GM18520 (cell line): ENCODE measurements at regions not wholly inside any gene's neighbourhood (a gene's known extent, or its start where the extent isn't known, plus 50 kb on each side); places are given as distances from the start of the nearest gene placed in this dataset.
A peak's percentile ranks its signal among the peaks of the same experiment; 100 is the strongest.

Source experiments
- ATAC-seq: cut with Tn5 transposase; IDR thresholded peaks from one replicate; pipeline ENCODE4 v1.9.1; 2021; ENCODE audit not compliant: unreplicated experiment

DNA sequence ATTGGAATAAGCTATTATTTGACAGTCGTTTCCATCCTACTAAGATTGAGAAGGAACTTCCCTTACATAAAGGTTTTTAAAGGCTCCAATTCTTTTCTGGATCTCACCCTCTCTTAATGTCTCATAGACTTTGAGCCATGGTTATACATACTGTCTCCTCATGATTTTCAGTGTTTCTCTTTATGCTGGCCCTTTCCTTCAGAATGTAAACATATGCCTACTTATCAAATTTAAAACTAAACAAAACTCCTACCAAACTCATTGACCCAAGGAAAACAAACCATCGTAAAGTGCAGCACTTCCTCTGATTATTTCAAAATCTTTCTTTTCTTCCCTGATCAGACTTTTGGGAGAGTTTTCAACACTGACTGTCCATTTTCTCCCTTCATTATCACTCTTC is 163.4 kb upstream of the DPYD start:
- ATAC-seq = no peak

DNA sequence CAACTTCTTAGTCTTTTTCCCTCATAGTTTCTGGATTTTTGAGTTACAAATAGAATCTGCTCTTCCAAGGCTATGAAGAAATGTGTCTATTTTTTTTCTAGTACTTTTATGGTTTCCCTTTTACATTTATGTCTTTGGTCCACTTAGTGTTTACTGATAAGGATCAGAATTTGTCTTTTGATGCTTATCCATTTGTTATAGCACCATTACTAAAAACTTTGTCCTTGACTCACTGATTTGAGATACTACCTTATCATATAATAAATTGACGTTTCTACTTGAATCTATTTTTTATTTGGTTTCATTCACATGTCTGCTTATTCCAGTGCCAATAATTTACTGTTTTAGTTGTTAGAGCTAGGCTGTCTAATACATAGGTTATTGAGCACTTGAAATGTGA is 161.1 kb upstream of the DPYD start:
- ATAC-seq = no peak

DNA sequence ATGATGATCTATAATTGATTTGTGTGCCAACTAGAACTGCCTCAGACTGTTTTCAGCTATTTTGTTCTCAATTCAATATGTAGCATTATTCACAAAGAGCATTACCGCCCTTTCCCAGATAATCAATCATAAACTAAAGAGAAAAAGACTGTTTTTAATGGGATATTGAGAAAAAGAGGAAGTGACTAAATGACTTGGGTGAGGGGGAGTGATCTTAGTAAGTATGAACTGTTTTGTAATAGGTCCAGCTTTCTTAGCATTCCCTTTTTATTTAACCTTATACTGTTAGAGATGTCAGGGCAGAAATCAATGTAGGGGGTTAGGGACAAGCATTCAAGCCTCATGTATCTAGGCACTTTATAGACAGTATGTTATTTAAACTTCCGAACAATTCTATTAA is 157.8 kb upstream of the DPYD start:
- no peak for ATAC-seq

DNA sequence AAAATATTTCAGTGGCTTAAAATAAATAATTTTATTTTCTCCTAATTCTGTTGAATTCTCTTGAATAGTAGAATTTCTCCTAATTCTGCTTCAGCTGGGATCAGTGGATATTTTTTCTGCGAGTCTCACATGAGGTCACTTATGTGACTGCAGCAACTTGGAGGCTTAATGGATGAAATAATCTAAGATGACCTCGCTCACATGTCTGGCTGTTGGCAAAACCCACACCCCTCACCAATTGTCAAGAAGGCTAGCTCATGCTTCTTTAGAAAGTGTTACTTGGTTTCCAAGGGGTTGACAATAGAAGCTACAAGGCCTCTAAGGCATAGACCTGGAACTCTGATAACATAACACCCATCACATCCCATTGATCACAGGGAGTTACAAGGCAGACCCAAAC is 156.9 kb upstream of the DPYD start:
- no peak for ATAC-seq

DNA sequence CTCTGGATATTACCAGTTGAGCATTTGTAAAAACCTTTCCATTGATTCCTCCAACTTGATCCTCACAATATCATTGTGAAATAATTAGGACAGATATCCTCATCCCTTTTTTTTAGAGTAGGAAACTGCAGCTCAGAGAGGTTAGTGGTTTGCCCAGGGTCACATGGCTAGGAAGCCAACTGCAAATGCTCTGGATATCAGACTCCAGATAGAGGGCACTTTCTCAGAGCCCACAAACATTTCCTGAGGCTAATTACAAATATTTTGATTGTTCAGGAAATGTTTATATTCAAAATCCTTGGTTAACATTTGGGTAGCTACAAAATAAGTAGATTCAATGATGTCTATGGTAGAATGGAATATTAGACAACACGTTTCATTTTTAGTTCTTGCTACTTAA is 154.8 kb upstream of the DPYD start:
- no peak for ATAC-seq

DNA sequence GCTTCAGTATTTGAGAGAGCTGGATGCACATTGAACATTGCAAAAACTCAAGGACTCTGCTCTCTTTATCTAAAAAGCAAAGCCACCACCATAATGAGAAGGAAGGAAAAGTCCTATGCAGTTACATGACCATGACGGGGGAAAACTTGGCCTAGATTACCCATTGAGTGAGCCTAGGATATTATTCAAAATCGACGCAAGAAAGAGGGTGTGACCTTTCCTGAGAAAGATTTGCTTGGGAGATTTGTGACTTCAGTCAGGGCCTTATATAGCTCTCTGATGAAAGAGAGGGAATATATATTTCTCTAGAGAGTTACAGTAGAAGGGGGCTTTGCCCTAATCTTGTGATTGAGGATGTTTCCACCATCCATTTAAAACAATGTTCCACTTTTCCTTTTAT is 153.0 kb upstream of the DPYD start:
- no peak for ATAC-seq

DNA sequence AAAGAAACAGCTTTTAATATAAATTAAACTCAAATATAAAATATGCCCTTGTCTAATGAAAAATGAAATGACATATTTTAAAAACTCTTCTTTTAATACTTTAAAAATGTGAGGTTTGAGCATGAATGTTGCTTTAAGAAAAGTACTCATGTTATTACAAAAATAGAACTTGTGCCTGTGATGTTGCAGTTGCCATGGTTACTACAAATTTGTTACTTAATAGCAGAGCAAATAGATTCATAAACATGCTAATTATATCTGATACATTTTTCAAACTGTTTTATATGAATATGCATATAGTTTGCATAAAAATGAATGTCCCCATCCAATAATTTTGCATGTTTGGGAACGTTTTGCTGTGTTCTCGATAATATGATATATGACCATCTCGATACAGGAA is 152.3 kb upstream of the DPYD start:
- no peak for ATAC-seq

DNA sequence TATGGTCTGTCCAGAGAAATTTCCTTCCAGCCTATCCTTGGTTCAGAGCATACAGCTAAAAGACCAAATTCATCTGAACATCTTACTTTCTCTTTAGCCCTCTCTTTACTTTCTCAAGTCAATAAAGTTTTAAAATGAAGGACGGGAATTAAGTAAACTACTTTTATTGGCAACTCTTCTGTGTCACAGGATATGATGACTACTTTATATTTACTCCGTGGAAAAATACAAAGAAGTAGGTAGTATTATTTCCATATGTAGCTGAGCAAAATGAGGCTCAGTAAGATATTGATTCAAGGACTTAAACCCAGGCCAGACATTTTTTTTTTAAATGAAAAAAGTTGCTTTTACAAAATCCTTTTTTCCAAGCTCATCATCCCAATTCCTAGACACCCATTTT is 151.2 kb upstream of the DPYD start:
- ATAC-seq = no peak

DNA sequence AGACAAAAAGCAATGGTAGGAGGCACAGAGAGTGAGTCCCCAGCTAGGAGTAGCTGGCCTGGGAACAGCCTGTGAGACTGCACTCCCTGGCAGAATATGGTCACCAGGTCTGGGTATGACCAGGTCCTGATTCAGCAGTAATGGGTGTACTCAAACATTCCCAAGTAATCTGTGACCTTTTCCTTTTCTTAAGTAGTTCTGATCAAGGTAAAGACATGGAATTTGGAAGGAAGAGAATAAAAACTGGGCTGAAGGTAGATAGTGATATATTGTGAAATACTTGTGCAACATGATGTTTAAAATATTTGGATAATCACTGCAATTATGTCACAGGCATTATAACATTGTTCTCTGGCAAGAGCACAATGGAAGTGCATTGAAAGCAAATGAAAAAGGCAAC is 147.2 kb upstream of the DPYD start:
- ATAC-seq = no peak

DNA sequence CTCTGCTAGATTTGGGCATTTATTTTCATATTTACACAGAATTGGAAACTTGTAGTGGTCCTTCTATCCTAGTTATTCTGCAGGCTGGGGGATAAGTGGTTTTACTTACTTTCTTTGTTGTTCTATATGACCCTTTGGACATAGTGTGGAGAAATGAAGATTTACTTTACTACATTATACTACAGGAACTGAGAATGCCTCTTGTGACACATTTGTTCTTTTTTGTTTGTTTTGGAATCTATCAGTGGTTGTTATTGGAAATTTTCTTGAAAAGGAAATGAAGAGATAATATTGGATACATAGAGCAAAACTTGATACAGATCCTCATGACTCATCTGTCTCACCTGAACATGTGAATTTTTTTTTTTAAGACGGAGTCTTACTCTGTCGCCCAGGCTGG is 146.1 kb upstream of the DPYD start:
- no peak for ATAC-seq

DNA sequence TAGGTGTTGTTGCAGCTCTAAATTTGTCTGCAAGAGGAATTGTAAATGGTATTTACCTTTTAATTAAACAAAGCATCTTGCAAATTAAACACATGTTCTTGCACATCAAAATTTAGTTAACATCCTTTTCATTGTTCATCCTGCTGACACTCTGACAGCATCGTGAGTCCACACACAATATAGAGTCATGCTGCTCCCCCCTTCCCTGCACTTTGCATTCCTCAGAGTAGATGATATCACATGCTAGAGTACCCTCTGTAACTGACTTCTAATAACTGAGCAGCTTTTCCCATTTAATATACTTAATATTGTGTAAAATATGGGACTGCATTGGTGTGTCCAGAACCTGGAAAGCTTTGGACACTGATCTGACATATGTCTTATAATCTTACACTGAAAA is 138.8 kb upstream of the DPYD start:
- ATAC-seq = no peak

DNA sequence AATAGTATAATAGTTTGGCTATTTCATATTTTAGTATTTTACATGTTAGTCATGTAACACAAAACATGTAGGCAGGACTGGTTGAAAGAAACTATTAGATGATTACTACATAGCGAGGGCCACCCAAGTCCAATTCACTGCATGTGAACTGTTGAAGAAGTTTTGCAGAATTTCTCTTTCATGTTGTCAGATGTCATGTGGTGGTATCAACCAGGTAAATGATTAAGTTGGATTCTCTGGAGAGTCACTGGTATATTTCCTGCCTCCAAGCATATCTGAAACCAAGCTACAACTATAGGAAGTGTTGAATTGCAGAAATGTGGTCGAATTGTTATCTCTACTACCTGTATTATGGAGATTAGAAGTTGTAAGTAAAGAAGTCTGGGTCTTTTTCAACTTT is 137.8 kb upstream of the DPYD start:
- ATAC-seq = no peak

DNA sequence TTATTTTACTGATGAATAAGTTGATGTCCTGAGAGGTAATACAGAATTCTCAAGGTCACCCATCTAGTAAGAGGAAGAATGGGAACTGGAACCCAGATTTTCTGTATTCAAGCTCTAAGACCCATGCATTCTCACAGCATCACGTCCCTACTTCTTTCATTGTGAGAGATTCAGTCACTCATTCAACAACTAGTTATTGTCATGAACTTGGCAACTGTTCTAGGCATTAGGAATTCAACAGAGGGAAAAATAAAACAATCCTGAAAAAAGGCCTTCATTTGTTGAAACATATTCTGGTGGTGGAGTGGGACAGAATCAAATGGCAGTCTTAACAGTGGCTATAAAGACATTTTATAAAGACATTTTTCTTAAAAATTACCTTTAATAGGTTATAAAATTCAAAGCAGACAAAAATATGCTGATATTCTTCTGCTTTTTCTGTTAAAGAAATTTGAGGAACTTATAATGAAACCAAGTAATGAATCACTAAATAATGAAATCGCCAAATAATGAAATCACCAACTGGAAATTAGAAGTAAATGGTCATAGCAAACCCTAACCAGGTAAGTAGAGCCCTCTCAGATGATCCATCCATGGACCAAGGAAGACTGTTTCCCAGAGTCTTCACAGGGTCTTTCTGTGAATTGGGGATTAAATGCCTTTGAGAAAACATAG is 136.5 kb upstream of the DPYD start:
- no peak for ATAC-seq

DNA sequence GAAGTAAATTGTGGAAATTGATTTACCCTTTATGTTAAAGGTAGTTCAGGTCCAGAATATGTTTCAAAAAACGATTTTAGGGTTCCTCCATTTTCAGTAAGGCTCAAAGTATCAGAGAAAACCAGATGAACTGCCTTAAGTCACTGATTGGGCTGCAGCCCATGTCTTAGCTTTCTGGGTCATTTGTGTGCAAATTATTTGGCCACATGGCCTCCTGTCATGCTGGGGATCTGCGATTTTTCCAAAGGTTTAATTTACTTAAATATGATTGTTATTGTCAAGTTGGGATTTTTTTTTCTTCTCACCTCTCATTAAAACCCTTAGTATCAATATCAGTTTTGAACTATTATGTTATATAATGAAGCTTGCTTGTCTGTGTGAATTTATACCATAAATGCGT is 135.9 kb upstream of the DPYD start:
- ATAC-seq = no peak

DNA sequence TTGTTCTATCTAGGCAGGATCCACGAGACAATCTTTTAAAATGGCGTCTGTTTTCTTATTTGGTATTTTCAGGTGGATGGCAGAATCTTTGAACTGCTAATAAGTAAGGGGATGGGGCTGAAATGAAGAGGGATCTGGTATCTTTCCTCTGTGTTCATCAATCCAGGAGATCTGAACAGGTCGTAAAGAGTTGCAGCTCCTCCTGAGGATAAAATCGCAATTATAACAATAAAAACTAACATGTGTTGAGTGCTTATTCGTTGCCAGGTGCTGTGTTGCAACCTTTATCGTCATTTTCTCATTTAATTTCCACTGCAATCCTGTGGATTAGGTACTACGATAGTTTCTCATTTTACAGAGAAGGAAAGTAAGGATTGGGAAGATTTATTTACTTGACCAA is 134.6 kb upstream of the DPYD start:
- ATAC-seq = no peak

DNA sequence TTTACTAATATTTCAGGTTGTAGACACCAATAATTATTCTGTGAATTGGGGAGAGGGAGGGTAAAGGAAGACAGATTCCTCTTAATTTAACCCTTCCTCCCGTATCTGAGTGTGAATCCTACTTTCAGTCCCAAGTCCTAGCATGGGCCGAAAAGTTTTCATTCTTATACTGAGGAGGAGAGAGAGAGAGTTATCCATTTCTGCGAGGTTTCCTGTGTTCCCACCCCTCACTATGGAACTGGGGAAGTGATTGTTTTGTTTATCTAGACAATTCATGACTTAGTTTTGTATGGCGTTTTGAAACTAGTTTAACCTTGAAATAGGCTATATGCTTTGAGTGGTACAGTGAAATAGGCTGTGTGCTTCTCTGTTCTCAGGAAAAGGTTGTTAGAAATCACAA is 134.0 kb upstream of the DPYD start:
- no peak for ATAC-seq

DNA sequence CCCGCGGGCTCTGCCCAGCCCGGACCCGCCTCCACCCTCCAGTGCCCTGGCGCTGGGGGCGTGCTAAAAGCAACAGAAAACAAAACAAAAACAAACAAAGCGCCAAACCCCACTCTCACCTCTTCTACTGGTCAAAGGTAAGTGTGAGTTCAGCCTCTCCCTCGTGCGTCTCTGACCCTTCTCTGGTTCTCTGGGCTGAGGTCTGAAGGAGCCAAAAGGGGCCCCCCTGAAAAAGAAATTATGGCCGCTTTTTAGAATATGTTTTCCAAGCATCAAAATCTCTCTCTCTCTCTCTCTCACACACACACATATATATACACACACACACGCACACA is 133.5 kb upstream of the DPYD start:
- ATAC-seq = no peak

DNA sequence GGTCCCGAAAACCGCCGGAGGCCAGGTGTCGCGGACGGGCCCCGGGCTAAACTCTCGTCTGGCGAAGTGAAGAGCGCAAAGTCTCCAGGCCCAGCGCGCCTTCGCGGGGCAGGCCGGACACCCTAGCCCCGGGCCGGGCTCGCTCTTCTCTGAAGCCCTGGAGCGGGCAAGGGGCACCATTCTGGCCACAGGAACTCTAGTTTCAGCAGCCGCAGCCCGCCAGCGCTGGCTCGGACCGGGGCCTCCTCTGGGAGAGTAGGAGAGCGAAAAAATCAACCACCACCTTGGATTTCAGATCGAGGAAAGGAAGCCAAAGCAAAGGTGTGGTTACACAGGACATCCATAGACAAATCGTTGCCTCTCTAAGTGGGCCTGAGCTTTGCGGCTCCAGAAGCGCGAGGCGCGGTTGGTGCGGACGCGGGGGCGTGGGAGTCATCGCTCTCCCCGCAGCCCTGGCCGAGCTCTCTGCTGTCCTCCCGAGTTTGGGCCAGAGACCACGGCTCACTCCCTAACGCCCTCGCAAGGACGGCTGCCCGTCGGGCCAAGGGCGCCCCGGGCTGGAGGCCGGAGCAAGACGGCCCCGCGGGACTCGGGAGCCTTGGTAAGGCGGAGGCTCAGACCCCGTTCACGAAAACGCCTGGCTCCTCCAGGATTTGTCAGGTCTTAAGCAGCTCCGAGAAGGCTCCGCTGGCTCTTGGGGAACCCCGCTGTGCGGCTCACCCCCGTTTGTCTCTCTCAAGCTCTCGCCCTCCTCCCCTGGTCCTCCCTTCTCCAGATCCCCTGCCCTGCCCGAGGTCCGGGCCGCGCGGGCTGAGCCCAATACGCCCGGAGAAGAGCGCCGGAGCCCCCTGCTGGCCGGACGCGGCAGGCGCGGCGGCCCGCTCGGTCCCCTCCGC is 132.9 kb upstream of the DPYD start:
- ATAC-seq = peak; percentile 89

DNA sequence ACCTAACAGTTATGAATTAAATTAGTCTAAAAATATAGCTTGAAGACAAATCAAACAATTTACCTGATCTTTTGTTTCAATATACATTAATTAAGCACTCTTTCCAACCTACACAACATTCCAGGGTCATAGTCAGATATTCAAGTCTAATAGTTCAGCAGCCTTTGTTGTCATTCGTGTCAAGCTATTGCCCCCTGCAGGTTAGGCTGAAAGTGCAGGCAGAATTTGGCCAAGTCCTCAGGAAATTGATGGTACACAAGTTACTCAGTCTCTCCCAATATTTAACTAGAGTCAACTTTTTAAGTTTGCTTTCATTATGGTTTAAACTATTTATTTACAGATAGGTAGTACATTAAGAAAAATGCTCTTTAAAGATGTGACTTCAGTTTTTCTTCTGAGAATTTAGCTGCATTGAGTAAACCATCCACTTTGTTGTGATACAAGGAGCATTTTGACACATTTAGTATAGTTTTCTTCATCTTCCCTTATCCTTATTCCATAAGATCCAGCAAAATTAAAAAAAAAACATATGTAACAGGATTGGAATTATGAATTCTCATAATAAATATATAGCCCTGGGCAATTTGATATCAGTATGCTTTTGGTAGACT is 130.3 kb upstream of the DPYD start:
- no peak for ATAC-seq

DNA sequence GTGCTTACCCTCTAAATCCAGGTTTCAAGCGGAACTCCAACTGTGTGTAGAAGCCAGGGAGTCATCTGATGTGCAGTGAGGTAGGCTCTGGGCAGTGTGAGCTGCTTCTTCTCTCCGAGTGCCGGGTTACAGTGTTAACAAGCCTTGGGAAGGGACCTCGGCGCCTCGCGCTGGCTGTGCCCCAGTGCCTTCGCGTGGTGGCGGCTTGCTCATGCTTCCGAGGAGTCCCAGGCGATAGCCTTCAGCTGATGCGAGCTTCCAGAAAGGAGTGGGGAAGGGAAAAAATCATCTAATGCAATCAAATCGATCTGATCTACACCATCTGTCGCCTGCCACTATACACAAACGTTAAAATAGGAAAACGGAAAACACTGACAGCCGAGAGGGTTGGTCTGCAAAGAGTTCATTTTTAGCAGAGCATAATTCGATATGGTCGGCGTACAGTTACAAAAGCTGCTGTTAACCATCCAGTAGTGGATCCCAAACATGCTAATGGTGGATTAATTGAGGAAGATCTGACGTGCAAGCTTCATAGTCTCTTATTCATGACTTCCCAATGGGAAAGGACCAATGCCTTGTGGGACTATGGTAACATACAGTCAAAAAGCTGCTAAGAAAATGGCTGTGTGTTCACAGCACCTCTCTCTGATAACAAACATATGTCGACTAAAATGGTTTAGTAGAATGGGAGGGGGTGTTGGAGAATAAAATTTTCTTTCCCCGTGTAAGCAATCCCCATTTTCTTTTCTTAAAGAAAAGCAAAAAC is 128.7 kb upstream of the DPYD start:
- ATAC-seq = no peak

DNA sequence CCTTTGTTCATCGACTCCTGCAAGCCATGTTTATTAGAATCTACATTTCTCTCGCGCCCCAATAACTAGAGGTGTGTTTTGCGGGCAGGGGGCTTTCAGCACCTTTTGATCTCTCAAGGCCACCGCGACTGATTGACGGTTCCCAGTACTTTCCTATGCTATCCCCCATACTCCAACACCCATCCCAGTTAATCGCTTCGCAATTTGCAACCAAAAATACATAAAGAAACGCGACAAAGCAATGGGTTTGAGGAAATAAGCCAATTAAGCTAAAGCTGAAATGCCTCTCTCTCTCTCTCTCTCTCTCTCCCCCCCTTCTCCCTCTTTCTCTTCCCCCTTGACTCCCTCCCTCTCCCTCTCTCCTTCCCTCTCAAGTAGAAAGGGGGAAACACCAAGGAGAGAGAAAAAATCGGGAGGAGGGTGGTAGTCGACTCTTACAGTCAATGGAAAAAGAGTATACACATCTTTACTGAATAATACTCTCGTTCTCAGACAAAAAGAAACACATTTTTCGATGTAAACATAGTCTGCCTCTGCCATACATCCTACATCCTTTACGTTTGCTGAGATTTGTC is 128.0 kb upstream of the DPYD start:
- ATAC-seq = no peak
